ENCODE measurements at regions not wholly inside any gene's neighbourhood (a gene's known extent, or its start where the extent isn't known, plus 50 kb on each side); places are given as distances from the start of the nearest gene placed in this dataset.

- no peak overlapping the region for H3K9ac ChIP-seq (ENCODE audit: low read length)
- CTCF ChIA-PET: no interaction called here
- H3K4me3 ChIP-seq (ENCODE audit: control extremely low read depth in 1 of 5, extremely low read depth in 1 of 5, insufficient read depth in 1 of 5, low read depth in 2 of 5, low read length in 4 of 5): no peak overlapping the region
- DNase-seq: no peak
- H3K4me2 ChIP-seq (replicated peaks; ENCODE audit: low read depth, low read length, poor library complexity, severe bottlenecking): no peak overlapping the region
- no CpG with 5 or more reads among the region's 2 CpGs for WGBS (ENCODE audit: insufficient coverage)
- intact Hi-C loops (cut with micrococcal nuclease): no loop called here
- H3K27me3 Mint-ChIP-seq: no peaks in the 10 kb centered on the region
- H4K20me1 ChIP-seq (ENCODE audit: control insufficient read depth, insufficient read depth, low read length, poor library complexity, severe bottlenecking): no peaks in the 10 kb centered on the region
- ATAC-seq (ENCODE audit: low read depth): no peak
- no peak overlapping the region for H2AFZ ChIP-seq (ENCODE audit: insufficient read depth, low read depth, low read length, poor library complexity, severe bottlenecking)
- H3K4me3 Mint-ChIP-seq: no peak overlapping the region
- no peaks in the 10 kb centered on the region for H3K27me3 ChIP-seq (replicated peaks in 1 of 4; ENCODE audit: control extremely low read depth in 1 of 4, control insufficient read depth in 3 of 4, insufficient read depth in 4 of 4, low read length in 3 of 4)
- POLR2A ChIA-PET: no interaction called here
- peaks cover 0 to 5% (median 0%) of the 10 kb centered on the region in 3 donors for H3K9me3 ChIP-seq (ENCODE audit: control extremely low read depth in 1 of 3, control insufficient read depth in 2 of 3, insufficient read depth in 1 of 3, low read length in 2 of 3)
- TF ChIP-seq CTCF (IDR thresholded peaks at IDR 0.05) (no peak), EZH2 (IDR thresholded peaks at IDR 0.05; ENCODE audit: borderline replicate concordance, insufficient read depth, low read depth, low read length, poor library complexity, severe bottlenecking) (no peak)
- H3K4me1 ChIP-seq (ENCODE audit: control insufficient read depth in 2 of 2, insufficient read depth in 2 of 2, low read length in 2 of 2): no peaks in the 10 kb centered on the region
- no peak overlapping the region for H3K27ac Mint-ChIP-seq
- H3K4me1 Mint-ChIP-seq: no peaks in the 10 kb centered on the region
- H3K79me2 ChIP-seq (ENCODE audit: control insufficient read depth, insufficient read depth, low read length): no peaks in the 10 kb centered on the region
- H3K27ac ChIP-seq (ENCODE audit: low read length in 2 of 2): no peak overlapping the region
- no peaks in the 10 kb centered on the region for H3K36me3 ChIP-seq (replicated peaks in 1 of 2; ENCODE audit: control extremely low read depth in 1 of 2, control insufficient read depth in 1 of 2, extremely low read depth in 1 of 2, insufficient read depth in 2 of 2, low read length in 1 of 2)
- peaks cover 2% of the 10 kb centered on the region for H3K9me3 Mint-ChIP-seq (ENCODE audit: insufficient read depth)
These were observed 535.1 kb downstream of the INHBA start for GRCh38 chr7:41167836-41168235.

GRCh38 chr7:41164440-41164839 lies 538.5 kb downstream of the INHBA start:
- Histone ChIP-seq H3K27me3 (replicated peaks in 1 of 4; ENCODE audit: control extremely low read depth in 1 of 4, control insufficient read depth in 3 of 4, insufficient read depth in 4 of 4, low read length in 3 of 4) (no peaks in the 10 kb centered on the region), H3K9me3 (ENCODE audit: control extremely low read depth in 1 of 3, control insufficient read depth in 2 of 3, insufficient read depth in 1 of 3, low read length in 2 of 3) (no peaks in the 10 kb centered on the region), H3K9ac (ENCODE audit: low read length) (no peak overlapping the region), H3K36me3 (replicated peaks in 1 of 2; ENCODE audit: control extremely low read depth in 1 of 2, control insufficient read depth in 1 of 2, extremely low read depth in 1 of 2, insufficient read depth in 2 of 2, low read length in 1 of 2) (no peaks in the 10 kb centered on the region), H4K20me1 (ENCODE audit: control insufficient read depth, insufficient read depth, low read length, poor library complexity, severe bottlenecking) (no peaks in the 10 kb centered on the region), H3K4me3 (ENCODE audit: control extremely low read depth in 1 of 5, extremely low read depth in 1 of 5, insufficient read depth in 1 of 5, low read depth in 2 of 5, low read length in 4 of 5) (no peak overlapping the region), H3K27ac (ENCODE audit: low read length in 2 of 2) (no peak overlapping the region), H3K79me2 (ENCODE audit: control insufficient read depth, insufficient read depth, low read length) (no peaks in the 10 kb centered on the region), H3K4me1 (ENCODE audit: control insufficient read depth in 2 of 2, insufficient read depth in 2 of 2, low read length in 2 of 2) (no peaks in the 10 kb centered on the region), H3K4me2 (replicated peaks; ENCODE audit: low read depth, low read length, poor library complexity, severe bottlenecking) (no peak overlapping the region), H2AFZ (ENCODE audit: insufficient read depth, low read depth, low read length, poor library complexity, severe bottlenecking) (no peak overlapping the region)
- WGBS (ENCODE audit: insufficient coverage): 60% methylated on average over 1 of the region's 2 CpGs
- H3K4me3 Mint-ChIP-seq: no peak overlapping the region
- ChIA-PET CTCF (no interaction called here), POLR2A (no interaction called here)
- no peaks in the 10 kb centered on the region for H3K27me3 Mint-ChIP-seq
- H3K4me1 Mint-ChIP-seq: no peaks in the 10 kb centered on the region
- H3K9me3 Mint-ChIP-seq (ENCODE audit: insufficient read depth): peaks cover 2% of the 10 kb centered on the region
- intact Hi-C loops (cut with micrococcal nuclease): no loop called here
- H3K27ac Mint-ChIP-seq: no peak overlapping the region
- ATAC-seq (ENCODE audit: low read depth): no peak
- no peak for DNase-seq
- TF ChIP-seq CTCF (IDR thresholded peaks at IDR 0.05): no peak
- no peak for TF ChIP-seq EZH2 (IDR thresholded peaks at IDR 0.05; ENCODE audit: borderline replicate concordance, insufficient read depth, low read depth, low read length, poor library complexity, severe bottlenecking)
